ENCODE measurements at regions not wholly inside any gene's neighbourhood (a gene's known extent, or its start where the extent isn't known, plus 50 kb on each side); places are given as distances from the start of the nearest gene placed in this dataset.

GRCh38 chr5:126355940-126356339 lies 67.3 kb upstream of the GRAMD2B start:
- TF ChIP-seq CTCF (IDR thresholded peaks at IDR 0.05; ENCODE audit: low read depth, low read length, missing input control) (no peak), REST (IDR thresholded peaks at IDR 0.05) (no peak), JUND (IDR thresholded peaks at IDR 0.05) (no peak), RAD21 (IDR thresholded peaks at IDR 0.05) (no peak), YY1 (IDR thresholded peaks at IDR 0.05) (no peak)

Data from liver (tissue), 3 donors.